Astrocyte (in vitro differentiated cells and primary cell): ENCODE measurements at regions not wholly inside any gene's neighbourhood (a gene's known extent, or its start where the extent isn't known, plus 50 kb on each side); places are given as distances from the start of the nearest gene placed in this dataset.

Source experiments
- DNase-seq: peaks from one replicate; pipeline ENCODE4 v3.0.0-alpha.2; 2010; ENCODE audit warnings: low read depth
- FAIRE-seq: peaks from 2 replicates; lab custom pipeline; 2011; peaks lifted over from hg19 to GRCh38; lab: Jason Lieb, UNC
- H2AFZ ChIP-seq: 2 replicates; pipeline ENCODE4 v1.6.0; 2012; ENCODE audit warnings: low read depth, low read length, inconsistent platforms
- H3K27ac ChIP-seq: 2 replicates; pipeline ENCODE4 v1.5.1; 2011; ENCODE audit warnings: low read depth, low read length, inconsistent platforms
- H3K27me3 ChIP-seq: 2 replicates; pipeline ENCODE4 v1.6.0; 2011; ENCODE audit warnings: low read length, inconsistent platforms; ENCODE audit not compliant: insufficient read depth
- H3K36me3 ChIP-seq: 2 replicates; pipeline ENCODE4 v1.5.1; 2011; ENCODE audit warnings: low read length, inconsistent platforms; ENCODE audit not compliant: insufficient read depth
- H3K4me1 ChIP-seq: 2 replicates; pipeline ENCODE4 v1.5.1; 2011; ENCODE audit warnings: low read length, inconsistent platforms; ENCODE audit not compliant: insufficient read depth
- H3K4me2 ChIP-seq: 2 replicates; pipeline ENCODE4 v1.6.0; 2012; ENCODE audit warnings: low read length, inconsistent platforms
- H3K4me3 ChIP-seq: 2 replicates; pipeline ENCODE4 v1.5.1; 2011; ENCODE audit warnings: low read depth, mild to moderate bottlenecking, low read length, inconsistent platforms; ENCODE audit not compliant: insufficient read depth
- H3K79me2 ChIP-seq: 2 replicates; pipeline ENCODE4 v1.6.0; 2012; ENCODE audit warnings: mild to moderate bottlenecking, low read length, inconsistent platforms; ENCODE audit not compliant: insufficient read depth
- H3K9ac ChIP-seq: 2 replicates; pipeline ENCODE4 v1.6.0; 2012; ENCODE audit warnings: mild to moderate bottlenecking, low read length, inconsistent platforms
- H3K9me3 ChIP-seq: 2 replicates; pipeline ENCODE4 v1.5.1; 2012; ENCODE audit warnings: low read depth, mild to moderate bottlenecking, low read length, inconsistent platforms; ENCODE audit not compliant: insufficient read depth
- H4K20me1 ChIP-seq: 2 replicates; pipeline ENCODE4 v1.6.0; 2012; ENCODE audit warnings: low read length, inconsistent platforms; ENCODE audit not compliant: insufficient read depth
- H3K27ac Mint-ChIP-seq: one replicate; pipeline ENCODE4 v1.8.0; 2021; ENCODE audit warnings: mild to moderate bottlenecking, mixed read lengths; ENCODE audit not compliant: unreplicated experiment
- H3K27me3 Mint-ChIP-seq: one replicate; pipeline ENCODE4 v1.8.0; 2021; ENCODE audit warnings: low read depth, mixed read lengths; ENCODE audit not compliant: unreplicated experiment
- H3K36me3 Mint-ChIP-seq: one replicate; pipeline ENCODE4 v1.8.0; 2021; ENCODE audit warnings: low read depth, mixed read lengths; ENCODE audit not compliant: unreplicated experiment
- H3K4me1 Mint-ChIP-seq: one replicate; pipeline ENCODE4 v1.8.0; 2021; ENCODE audit warnings: low read depth, mixed read lengths; ENCODE audit not compliant: unreplicated experiment
- H3K4me3 Mint-ChIP-seq: one replicate; pipeline ENCODE4 v1.8.0; 2021; ENCODE audit warnings: mild to moderate bottlenecking, moderate library complexity, mixed read lengths; ENCODE audit not compliant: unreplicated experiment
- H3K9me3 Mint-ChIP-seq: one replicate; pipeline ENCODE4 v1.8.0; 2021; ENCODE audit warnings: mild to moderate bottlenecking, mixed read lengths; ENCODE audit not compliant: unreplicated experiment
- EZH2 ChIP-seq: IDR thresholded peaks from 2 replicates; pipeline ENCODE4 v1.6.1; 2012; ENCODE audit warnings: mild to moderate bottlenecking, low read length, inconsistent platforms; ENCODE audit not compliant: insufficient read depth
- TF ChIP-seq, protein P1 (sequence below): IDR thresholded peaks from 2 replicates; pipeline ENCODE4 v1.5.1; 2011; ENCODE audit warnings: low read depth, mild to moderate bottlenecking, inconsistent platforms, low read length, moderate library complexity; ENCODE audit not compliant: insufficient read depth

GRCh38 chr16:51852892-51853291 lies 694.1 kb downstream of the TOX3 start:
- H3K27me3 ChIP-seq, result no peaks in the 10 kb centered on the region
- no peaks in the 10 kb centered on the region for H3K79me2 ChIP-seq
- H4K20me1 ChIP-seq, result no peaks in the 10 kb centered on the region
- H3K4me2 ChIP-seq, result no peak overlapping the region
- Mint-ChIP-seq H3K9me3 (no peaks in the 10 kb centered on the region), H3K27ac (no peak overlapping the region), H3K36me3 (no peaks in the 10 kb centered on the region), H3K27me3 (peaks cover 9% of the 10 kb centered on the region), H3K4me1 (peaks cover 8% of the 10 kb centered on the region), H3K4me3 (no peak overlapping the region)
- H3K9me3 ChIP-seq, result no peaks in the 10 kb centered on the region
- no peak overlapping the region for H3K4me3 ChIP-seq
- no peaks in the 10 kb centered on the region for H3K4me1 ChIP-seq
- no peak for TF ChIP-seq EZH2
- TF ChIP-seq, protein P1, sequence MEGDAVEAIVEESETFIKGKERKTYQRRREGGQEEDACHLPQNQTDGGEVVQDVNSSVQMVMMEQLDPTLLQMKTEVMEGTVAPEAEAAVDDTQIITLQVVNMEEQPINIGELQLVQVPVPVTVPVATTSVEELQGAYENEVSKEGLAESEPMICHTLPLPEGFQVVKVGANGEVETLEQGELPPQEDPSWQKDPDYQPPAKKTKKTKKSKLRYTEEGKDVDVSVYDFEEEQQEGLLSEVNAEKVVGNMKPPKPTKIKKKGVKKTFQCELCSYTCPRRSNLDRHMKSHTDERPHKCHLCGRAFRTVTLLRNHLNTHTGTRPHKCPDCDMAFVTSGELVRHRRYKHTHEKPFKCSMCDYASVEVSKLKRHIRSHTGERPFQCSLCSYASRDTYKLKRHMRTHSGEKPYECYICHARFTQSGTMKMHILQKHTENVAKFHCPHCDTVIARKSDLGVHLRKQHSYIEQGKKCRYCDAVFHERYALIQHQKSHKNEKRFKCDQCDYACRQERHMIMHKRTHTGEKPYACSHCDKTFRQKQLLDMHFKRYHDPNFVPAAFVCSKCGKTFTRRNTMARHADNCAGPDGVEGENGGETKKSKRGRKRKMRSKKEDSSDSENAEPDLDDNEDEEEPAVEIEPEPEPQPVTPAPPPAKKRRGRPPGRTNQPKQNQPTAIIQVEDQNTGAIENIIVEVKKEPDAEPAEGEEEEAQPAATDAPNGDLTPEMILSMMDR, result no peak
- H3K27ac ChIP-seq, result no peak overlapping the region
- DNase-seq, result no peak
- no peak overlapping the region for H3K9ac ChIP-seq
- no peak for FAIRE-seq
- H2AFZ ChIP-seq, result no peak overlapping the region
- H3K36me3 ChIP-seq, result no peaks in the 10 kb centered on the region

DNA sequence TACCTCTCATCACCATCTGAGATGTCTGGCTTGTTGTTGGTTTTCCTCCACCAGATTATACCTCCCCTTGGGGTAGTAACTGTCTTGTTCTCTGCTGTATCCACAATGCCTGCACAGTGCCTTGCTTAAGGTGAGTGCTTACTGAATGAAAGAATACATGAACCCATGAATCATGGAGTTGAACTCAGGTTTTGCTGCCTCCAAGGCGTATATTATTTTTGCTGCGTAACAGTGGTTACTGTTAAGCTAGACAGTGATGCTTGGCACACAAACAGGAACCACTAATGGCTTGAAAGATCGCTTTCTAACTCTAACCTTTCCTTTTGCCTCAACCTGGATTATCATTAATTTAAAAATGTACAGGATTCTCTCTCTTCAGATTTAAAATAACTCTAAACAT lies 695.8 kb downstream of the TOX3 start:
- H3K36me3 Mint-ChIP-seq, result no peaks in the 10 kb centered on the region
- no peak overlapping the region for H3K27ac ChIP-seq

GRCh38 chr16:51849715-51850114 lies 697.2 kb downstream of the TOX3 start:
- H2AFZ ChIP-seq, result no peak overlapping the region
- Mint-ChIP-seq H3K27ac (no peak overlapping the region), H3K4me3 (no peak overlapping the region), H3K4me1 (peaks cover 8% of the 10 kb centered on the region), H3K36me3 (no peaks in the 10 kb centered on the region), H3K27me3 (peaks cover 6% of the 10 kb centered on the region), H3K9me3 (no peaks in the 10 kb centered on the region)
- H3K4me1 ChIP-seq, result no peaks in the 10 kb centered on the region
- FAIRE-seq (no peak), DNase-seq (no peak)
- TF ChIP-seq, protein P1, result no peak
- TF ChIP-seq EZH2, result no peak
- H3K9me3 ChIP-seq, result no peaks in the 10 kb centered on the region
- H3K4me3 ChIP-seq, result no peak overlapping the region
- H3K79me2 ChIP-seq, result no peaks in the 10 kb centered on the region
- no peak overlapping the region for H3K27ac ChIP-seq
- no peaks in the 10 kb centered on the region for H3K36me3 ChIP-seq
- no peak overlapping the region for H3K9ac ChIP-seq
- no peaks in the 10 kb centered on the region for H3K27me3 ChIP-seq
- no peak overlapping the region for H3K4me2 ChIP-seq
- no peaks in the 10 kb centered on the region for H4K20me1 ChIP-seq

More for the DNA sequence above, 695.8 kb downstream of the TOX3 start:
- H3K27me3 ChIP-seq, result no peaks in the 10 kb centered on the region
- Mint-ChIP-seq H3K9me3 (no peaks in the 10 kb centered on the region), H3K4me3 (no peak overlapping the region), H3K27me3 (peaks cover 9% of the 10 kb centered on the region), H3K4me1 (peaks cover 8% of the 10 kb centered on the region), H3K27ac (no peak overlapping the region)
- no peak overlapping the region for H3K9ac ChIP-seq
- no peak overlapping the region for H3K4me2 ChIP-seq
- no peaks in the 10 kb centered on the region for H3K79me2 ChIP-seq
- no peaks in the 10 kb centered on the region for H3K36me3 ChIP-seq
- no peak overlapping the region for H3K4me3 ChIP-seq
- no peak for FAIRE-seq
- H3K9me3 ChIP-seq, result no peaks in the 10 kb centered on the region
- TF ChIP-seq, protein P1, result no peak
- no peak for TF ChIP-seq EZH2
- H2AFZ ChIP-seq, result no peak overlapping the region
- no peaks in the 10 kb centered on the region for H3K4me1 ChIP-seq
- H4K20me1 ChIP-seq, result no peaks in the 10 kb centered on the region
- DNase-seq, result no peak
